ENCODE measurements at regions not wholly inside any gene's neighbourhood (a gene's known extent, or its start where the extent isn't known, plus 50 kb on each side); places are given as distances from the start of the nearest gene placed in this dataset.

GRCh38 chr22:44393066-44393465, 80.3 kb upstream of the SHISAL1 start:
- RAD21 ChIA-PET (ENCODE audit: unreplicated experiment): no interaction called here
- no peak for FAIRE-seq
- Histone ChIP-seq H3K36me3 (ENCODE audit: control insufficient read depth in 2 of 2, insufficient read depth in 2 of 2, low read length in 1 of 2) (no peaks in the 10 kb centered on the region), H3K9me3 (replicated peaks; ENCODE audit: control insufficient read depth, insufficient read depth, low read length) (no peaks in the 10 kb centered on the region), H3K4me2 (ENCODE audit: control insufficient read depth, insufficient read depth) (no peak overlapping the region), H3K4me3 (no peak overlapping the region), H4K20me1 (ENCODE audit: control insufficient read depth, insufficient read depth) (no peaks in the 10 kb centered on the region), H3K27ac (ENCODE audit: control insufficient read depth, insufficient read depth) (no peak overlapping the region), H2AFZ (ENCODE audit: control insufficient read depth, low read depth, low read length) (no peak overlapping the region), H3K9ac (ENCODE audit: control insufficient read depth, insufficient read depth, low read length) (no peak overlapping the region), H3K4me1 (ENCODE audit: control insufficient read depth, insufficient read depth, low read length) (no peaks in the 10 kb centered on the region), H3K79me2 (ENCODE audit: control insufficient read depth, insufficient read depth, low read length) (no peaks in the 10 kb centered on the region), H3K27me3 (replicated peaks in 1 of 2; ENCODE audit: control insufficient read depth in 2 of 2, insufficient read depth in 2 of 2, low read length in 1 of 2) (peaks cover 0 to 3% of the 10 kb centered on the region in 2 experiments; a peak in 2 of 4 replicates)
- intact Hi-C loops (cut with micrococcal nuclease; ENCODE audit: unreplicated experiment) (no loop called here), in situ Hi-C loops (cut with MboI) (no loop called here)
- SMC1A ChIA-PET (ENCODE audit: uncharacterized antibody, unreplicated experiment): no interaction called here
- WGBS (ENCODE audit: insufficient coverage, insufficient replicate concordance, low lambda C conversion rate, missing lambda C conversion rate): 27% methylated on average over 8 of the region's 8 CpGs
- CTCF ChIA-PET: no interaction called here
- ATAC-seq: no peak
- POLR2A ChIA-PET: no interaction called here
- BruUV-seq (replicated peaks): no TSS peak
- no peak for TF ChIP-seq SREBF2 (IDR thresholded peaks at IDR 0.05; ENCODE audit: low read length)
- no peak for TF ChIP-seq RCOR1 (conservative IDR thresholded peaks at IDR 0.05; ENCODE audit: low read depth, low read length)
- no peak for TF ChIP-seq RB1 (IDR thresholded peaks at IDR 0.05; ENCODE audit: borderline replicate concordance)
- TF ChIP-seq CREM (IDR thresholded peaks at IDR 0.05; ENCODE audit: low read depth): no peak
- TF ChIP-seq CTCF (IDR thresholded peaks at IDR 0.05 in 2 of 3, conservative IDR thresholded peaks at IDR 0.05 in 1 of 3; ENCODE audit: control insufficient read depth in 2 of 3, extremely low read depth in 1 of 3, insufficient read depth in 1 of 3, low read depth in 3 of 3, low read length in 3 of 3): no peak
- TF ChIP-seq HDAC6 (IDR thresholded peaks at IDR 0.05; ENCODE audit: unreplicated experiment): no peak
- TF ChIP-seq USF2 (IDR thresholded peaks at IDR 0.05; ENCODE audit: borderline replicate concordance, low read depth, low read length): no peak
- no peak for TF ChIP-seq FOXM1 (IDR thresholded peaks at IDR 0.05; ENCODE audit: low read depth, low read length)
- no peak for TF ChIP-seq ASH2L (IDR thresholded peaks at IDR 0.05; ENCODE audit: borderline replicate concordance, low read depth)
- no peak for TF ChIP-seq POLR2AphosphoS5 (IDR thresholded peaks at IDR 0.05; ENCODE audit: low read length)
- TF ChIP-seq ATF3 (IDR thresholded peaks at IDR 0.05; ENCODE audit: borderline replicate concordance, extremely low read depth, low read depth, low read length): no peak
- TF ChIP-seq PBX3 (IDR thresholded peaks at IDR 0.05; ENCODE audit: insufficient replicate concordance, low read depth, low read length): no peak
- TF ChIP-seq MXI1 (IDR thresholded peaks at IDR 0.05; ENCODE audit: low read depth, low read length): no peak
- no peak for TF ChIP-seq IRF5 (IDR thresholded peaks at IDR 0.05; ENCODE audit: borderline replicate concordance)
- TF ChIP-seq ESRRA (IDR thresholded peaks at IDR 0.05; ENCODE audit: low read length): no peak
- no peak for TF ChIP-seq JUND (IDR thresholded peaks at IDR 0.05; ENCODE audit: low read depth, low read length)
- no peak for TF ChIP-seq CBX3 (IDR thresholded peaks at IDR 0.05; ENCODE audit: borderline replicate concordance, low read depth)
- TF ChIP-seq MYC (IDR thresholded peaks at IDR 0.05; ENCODE audit: insufficient read depth, insufficient read length, insufficient replicate concordance, low read length, severe bottlenecking): no peak
- DNase-seq (ENCODE audit: low read depth, low spot score): no peak

All from GM12878 (cell line).